Fibroblast of the aortic adventitia (primary cell): ENCODE measurements at regions not wholly inside any gene's neighbourhood (a gene's known extent, or its start where the extent isn't known, plus 50 kb on each side); places are given as distances from the start of the nearest gene placed in this dataset.
"Not testable (repeated sequence)": the region's sequence is repeated elsewhere in the genome, so short reads cannot be mapped to it uniquely, and the experiment has no call there.

Experiments used
- DNase-seq: peaks from one replicate; pipeline ENCODE4 v3.0.0-alpha.2; 2010; ENCODE audit warnings: low read depth
- H3K4me3 ChIP-seq: 2 replicates; pipeline ENCODE4 v1.5.1; 2011; ENCODE audit warnings: low read depth, mild to moderate bottlenecking, control low read depth, low read length, moderate library complexity
- TF ChIP-seq, protein P1 (sequence below): IDR thresholded peaks from 2 replicates; pipeline ENCODE4 v1.5.1; 2011; ENCODE audit warnings: mild to moderate bottlenecking, low read length, control low read depth, inconsistent platforms; ENCODE audit not compliant: insufficient read depth

DNA sequence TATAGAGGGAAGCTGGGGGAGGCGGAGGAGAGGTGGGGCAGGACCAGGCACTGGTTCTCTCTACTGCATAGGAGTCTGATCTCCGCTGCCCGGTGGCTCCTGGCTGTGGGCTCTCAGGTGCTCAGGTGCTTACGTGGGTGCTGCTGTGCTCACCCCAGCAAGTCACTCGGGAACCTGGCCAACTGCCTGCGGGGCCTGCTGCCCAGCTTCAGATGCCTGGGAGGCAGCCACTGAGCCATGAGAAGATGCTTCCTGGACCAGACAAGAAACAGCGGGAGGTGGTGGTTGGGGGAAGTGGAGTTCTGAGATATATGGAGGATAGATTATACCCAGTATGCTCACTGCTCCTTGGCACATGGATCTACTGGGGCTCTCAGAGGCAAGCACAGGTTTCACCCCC, 1303.4 kb downstream of the TBC1D22A start:
- no peak for DNase-seq
- H3K4me3 ChIP-seq = no peak overlapping the region
- TF ChIP-seq, protein P1, sequence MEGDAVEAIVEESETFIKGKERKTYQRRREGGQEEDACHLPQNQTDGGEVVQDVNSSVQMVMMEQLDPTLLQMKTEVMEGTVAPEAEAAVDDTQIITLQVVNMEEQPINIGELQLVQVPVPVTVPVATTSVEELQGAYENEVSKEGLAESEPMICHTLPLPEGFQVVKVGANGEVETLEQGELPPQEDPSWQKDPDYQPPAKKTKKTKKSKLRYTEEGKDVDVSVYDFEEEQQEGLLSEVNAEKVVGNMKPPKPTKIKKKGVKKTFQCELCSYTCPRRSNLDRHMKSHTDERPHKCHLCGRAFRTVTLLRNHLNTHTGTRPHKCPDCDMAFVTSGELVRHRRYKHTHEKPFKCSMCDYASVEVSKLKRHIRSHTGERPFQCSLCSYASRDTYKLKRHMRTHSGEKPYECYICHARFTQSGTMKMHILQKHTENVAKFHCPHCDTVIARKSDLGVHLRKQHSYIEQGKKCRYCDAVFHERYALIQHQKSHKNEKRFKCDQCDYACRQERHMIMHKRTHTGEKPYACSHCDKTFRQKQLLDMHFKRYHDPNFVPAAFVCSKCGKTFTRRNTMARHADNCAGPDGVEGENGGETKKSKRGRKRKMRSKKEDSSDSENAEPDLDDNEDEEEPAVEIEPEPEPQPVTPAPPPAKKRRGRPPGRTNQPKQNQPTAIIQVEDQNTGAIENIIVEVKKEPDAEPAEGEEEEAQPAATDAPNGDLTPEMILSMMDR = no peak

DNA sequence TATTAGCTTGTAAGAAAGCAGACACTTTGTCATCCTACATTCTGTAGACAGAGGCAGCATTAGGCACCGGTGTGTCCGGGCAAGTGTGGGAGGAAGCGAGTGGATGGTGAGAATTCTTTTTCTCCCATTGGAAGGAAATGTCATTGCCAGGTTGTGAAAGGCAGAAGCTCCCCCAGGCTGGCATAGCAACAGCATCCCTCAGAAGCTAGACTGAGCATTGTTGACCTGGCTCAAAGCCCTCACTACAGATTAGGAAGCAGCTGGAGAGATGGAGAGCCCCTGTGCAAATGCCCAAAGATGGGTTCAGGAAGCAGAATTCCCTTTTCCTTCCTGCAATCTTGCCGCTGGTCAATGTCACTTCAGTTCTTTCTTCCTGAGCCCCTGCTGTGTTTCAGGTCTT, 1299.3 kb downstream of the TBC1D22A start:
- no peak for DNase-seq
- TF ChIP-seq, protein P1 = no peak
- H3K4me3 ChIP-seq = no peak overlapping the region

DNA sequence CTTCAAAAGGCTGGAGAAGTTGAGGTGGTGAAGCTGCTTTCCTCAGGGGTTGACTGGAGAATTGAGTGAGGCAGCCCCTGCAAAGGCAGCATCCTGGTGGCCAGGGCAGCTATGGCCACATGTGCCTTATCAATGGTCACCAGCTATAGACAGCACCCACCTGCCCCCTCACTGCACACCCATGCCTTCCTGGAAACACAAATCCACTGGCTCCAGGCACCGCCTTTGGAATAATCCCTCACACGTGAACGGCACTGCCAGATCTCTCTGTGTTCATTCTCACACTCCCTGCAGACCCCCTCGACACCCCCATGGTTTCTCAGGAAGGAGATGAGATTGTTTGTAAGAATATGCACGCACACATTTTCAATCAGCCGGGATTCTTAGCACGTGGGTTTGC, 1297.8 kb downstream of the TBC1D22A start:
- H3K4me3 ChIP-seq = no peak overlapping the region
- DNase-seq = no peak
- TF ChIP-seq, protein P1 = no peak

DNA sequence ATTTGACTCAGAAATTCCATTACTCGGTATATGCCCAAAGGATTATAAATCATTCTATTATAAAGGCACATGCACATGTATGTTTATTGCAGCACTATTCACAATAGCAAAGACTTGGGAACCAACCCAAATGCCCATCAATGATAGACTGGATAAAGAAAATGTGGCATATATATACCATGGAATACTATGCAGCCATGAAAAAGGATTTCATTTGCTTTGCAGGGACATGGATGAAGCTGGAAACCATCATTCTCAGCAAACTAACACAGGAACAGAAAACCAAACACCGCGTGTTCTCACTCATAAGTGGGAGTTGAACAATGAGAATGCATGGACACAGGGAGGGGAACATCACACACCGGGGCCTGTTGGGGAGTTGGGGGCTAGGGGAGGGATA, 1297.1 kb downstream of the TBC1D22A start:
- not testable (repeated sequence) for DNase-seq, H3K4me3 ChIP-seq

DNA sequence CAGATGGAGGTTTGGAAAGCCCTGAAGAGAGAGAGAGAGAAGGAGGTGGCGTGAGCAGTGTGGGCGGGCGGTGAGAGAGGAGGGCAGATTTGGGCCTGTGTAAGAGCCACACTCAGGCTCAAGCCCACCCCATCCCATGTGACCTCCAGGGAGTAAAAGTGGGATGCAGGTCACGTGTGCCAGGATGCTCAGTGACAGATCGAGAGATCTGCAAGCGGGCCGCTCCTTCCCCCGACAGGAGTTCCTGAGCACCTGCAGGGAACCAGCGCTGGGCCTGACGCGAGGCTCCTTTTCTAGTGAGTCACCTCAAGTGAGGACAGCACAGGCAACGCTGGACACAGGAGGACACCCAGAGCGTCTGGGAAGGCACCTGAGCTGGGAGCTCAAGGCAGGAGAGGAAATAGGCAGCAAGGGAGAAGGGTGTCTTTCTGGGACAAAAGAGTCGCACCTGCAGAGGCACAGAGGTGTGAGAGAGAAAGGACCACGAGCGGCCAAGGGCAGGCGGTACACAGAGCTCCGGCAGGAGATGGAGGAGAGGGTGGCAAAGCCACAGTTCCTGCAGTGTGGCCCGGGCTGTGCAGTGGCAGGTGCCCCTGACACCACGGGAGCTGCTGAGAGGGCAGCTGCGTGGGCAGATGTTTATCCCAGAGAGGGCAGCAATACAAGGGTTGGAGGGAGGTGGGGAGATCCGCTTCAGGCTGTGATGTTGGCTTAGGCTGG, 1294.8 kb downstream of the TBC1D22A start:
- no peak overlapping the region for H3K4me3 ChIP-seq
- no peak for DNase-seq
- TF ChIP-seq, protein P1 = no peak

DNA sequence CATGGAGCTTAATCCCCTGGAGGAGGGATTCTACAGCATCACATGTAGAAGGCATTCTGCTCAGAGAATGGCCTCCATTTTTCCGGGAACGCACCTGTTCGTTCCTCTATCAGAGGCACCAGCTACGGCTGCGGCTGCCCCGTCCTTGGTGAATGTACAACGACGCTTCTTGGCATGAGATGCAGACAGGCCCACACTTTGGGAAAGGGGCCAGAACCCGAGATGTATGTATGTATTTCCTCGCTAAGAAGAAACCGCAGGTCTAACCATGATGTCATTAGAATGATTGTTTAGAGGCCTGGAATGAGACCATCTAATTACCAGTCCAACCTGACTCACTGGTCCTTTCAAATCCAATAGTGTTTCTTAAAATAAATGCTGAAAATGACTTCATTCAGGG, 1293.4 kb downstream of the TBC1D22A start:
- DNase-seq = no peak
- no peak overlapping the region for H3K4me3 ChIP-seq
- TF ChIP-seq, protein P1 = no peak

DNA sequence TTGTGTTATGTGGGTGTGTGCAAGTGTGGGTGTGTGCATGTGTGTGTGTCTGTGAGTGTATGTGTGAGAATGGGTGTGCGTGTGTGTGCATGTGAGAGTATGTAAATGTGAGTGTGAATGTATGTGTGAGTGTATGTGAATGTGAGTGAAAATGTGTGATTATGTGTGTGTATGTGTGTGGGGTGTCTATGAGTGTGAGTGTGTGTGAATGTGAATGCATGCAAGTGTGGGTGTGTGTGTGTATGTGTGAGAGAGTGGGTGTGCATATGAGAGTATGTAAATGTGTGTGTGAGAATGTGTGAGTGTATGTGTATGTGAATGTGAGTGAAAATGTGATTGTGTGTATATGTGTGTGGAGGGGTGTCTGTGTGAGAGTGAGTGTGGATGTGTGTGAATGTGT, 1292.7 kb downstream of the TBC1D22A start:
- TF ChIP-seq, protein P1 = no peak
- no peak for DNase-seq
- H3K4me3 ChIP-seq = no peak overlapping the region
